ENCODE measurements at regions not wholly inside any gene's neighbourhood (a gene's known extent, or its start where the extent isn't known, plus 50 kb on each side); places are given as distances from the start of the nearest gene placed in this dataset.

DNA sequence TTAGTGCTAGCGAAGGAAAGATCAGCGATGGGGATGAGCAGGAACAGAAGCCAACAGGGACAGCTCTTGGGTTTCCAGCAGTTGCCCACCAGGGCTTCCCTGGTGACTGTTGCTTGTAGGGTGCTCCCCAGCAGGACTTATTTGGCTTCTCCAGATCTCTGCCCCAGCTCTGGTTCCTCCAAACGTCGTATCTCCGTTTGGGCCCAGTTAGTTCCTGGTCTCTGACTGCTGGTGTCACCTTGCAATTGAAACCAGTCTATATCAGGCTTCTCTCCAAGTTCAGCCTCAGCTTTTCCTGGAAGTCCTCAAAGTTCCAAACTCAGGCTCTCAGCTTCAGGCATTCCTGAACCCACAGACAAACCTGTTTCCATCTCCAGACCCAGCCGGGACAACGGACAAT, 70.8 kb upstream of the NXT1 start:
- no peak for DNase-seq

DNA sequence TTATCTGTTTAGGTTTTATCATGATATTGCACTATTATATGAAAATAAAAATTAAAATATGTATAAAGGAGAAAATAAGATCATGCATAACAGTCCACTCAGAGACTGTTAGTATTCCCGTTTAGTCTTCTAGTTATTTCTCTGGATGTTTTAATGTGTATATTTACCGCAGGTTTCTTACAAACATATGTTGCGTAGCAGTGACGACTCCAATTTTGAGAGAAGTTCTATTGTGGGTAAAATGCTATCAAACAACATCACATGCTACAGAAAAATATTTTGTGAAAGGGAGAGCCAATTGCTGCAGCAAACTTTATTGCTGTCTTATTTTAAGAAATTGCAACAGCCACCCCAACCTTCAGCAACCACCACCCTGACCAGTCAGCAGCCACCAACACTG, 72.4 kb upstream of the NXT1 start:
- no peak for DNase-seq

DNA sequence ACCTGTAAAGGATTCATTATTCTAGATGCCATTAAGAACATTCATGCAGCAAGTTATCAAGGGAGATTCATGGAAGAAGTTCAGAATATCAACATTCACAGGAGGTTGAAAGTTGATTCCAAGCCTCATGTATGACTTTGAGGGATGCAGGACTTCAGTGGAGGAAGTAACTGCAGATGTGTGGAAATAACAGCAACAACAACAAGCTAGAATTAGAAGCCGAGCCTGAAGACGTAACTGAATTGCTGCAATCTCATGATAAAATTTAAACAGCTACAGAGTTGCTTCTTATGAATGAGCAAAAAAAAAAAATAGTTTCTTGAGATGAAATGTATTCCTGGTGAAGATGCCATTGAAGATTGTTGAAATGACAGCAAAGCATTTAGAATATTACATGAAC, 73.3 kb upstream of the NXT1 start:
- no peak for DNase-seq

DNA sequence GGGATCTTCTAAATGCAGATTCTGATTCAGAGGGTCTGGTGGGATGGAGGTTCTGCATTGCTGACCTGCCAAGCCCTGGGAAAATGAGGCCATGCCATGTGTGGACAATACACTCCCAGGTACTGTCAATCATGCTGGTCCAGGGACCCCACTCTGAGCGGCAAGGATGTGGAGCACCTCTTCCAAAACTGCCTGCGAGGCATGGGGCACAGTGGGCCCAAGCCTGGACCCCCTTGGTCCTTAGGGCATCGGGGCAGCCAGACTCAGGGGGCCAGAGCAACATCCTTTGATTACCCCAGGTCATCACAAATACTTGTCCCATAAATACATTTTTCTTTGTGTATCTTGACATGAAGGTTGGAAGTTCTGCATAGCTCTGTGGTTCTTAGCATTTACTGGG, 76.8 kb upstream of the NXT1 start:
- DNase-seq, result no peak

DNA sequence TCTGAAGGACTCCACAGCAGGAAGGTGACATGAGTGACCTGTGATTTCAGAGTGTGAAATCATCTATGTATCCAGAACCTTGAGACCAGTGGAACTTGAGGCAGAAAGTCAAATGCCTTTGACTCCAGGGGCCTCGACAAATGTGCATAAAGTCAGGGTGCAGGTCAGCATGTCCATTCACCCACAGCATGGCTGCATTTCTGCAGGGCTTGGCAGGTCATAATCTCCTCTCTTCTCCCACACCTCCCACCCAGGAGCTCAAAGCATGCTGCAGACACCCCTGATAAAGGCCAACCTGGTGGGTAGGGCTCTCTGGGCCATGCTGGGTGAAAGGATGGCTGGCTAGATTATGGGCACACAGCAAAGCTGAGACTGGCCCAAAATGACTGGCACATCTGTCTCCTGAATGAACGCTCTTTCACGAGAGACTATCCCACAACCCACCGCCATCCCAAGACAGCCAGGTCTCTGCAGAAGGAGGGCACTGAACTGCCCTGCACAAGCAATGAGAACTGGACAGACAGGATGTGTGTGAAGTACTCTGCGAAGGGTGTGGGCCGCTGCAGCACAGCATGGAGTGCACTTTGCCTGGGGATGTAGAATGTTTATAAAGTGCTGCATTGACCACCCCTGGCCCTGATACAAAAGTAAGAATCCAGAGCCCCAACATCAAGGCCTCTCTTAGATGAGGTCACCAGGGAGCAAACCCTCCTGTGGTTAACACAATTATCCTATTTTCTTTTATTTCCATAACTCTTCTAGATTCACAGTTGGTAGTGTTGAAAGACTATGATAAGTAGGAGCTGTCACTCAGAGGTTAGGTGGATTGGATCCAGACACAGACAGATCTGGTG, 78.2 kb upstream of the NXT1 start:
- no peak for DNase-seq

DNA sequence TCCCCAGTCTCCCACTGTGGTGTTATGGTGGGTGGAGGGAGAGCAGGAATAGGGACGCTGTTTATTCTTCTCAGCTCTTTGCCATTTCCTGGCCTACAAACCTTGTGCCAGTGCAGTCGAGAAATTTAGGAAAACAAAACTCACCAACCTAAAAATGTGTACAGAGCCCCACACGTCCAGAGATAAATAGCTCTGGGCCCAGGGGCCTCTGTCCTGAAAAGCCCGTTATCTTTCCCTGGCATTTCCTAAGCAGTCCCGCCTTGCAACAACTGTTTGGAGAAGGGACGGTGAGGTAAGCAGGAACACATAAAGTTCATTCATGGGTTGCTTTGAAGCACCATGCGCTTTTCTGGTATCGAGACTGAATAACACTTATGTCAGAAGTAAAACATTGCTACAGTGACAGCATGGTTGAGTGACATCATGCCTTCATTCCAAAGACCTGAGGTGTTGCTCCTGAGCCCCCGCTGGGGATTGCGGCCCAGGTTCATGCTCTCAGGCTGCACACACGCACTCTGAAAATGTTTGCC, 80.1 kb upstream of the NXT1 start:
- DNase-seq, result no peak

DNA sequence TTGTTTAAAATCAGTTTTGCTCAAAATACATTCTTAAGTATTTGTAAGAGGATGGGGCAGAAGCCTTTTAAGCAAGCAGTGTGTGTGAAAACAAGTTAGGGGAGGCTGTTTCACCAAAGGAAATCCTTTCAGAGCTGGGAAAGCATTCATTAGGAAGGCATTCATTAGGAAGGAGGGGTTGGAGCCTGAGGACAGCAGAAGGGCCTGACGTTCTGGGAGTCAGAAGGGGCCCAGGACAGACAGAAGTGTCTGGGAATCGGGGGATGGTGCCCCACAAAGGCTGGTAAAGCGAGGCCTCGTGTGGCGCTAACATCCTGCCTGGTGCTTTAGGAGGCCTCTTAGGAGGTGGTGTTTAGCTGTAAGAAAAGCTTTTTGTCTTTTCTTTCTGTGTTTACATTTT, 80.6 kb upstream of the NXT1 start:
- DNase-seq, result no peak

DNA sequence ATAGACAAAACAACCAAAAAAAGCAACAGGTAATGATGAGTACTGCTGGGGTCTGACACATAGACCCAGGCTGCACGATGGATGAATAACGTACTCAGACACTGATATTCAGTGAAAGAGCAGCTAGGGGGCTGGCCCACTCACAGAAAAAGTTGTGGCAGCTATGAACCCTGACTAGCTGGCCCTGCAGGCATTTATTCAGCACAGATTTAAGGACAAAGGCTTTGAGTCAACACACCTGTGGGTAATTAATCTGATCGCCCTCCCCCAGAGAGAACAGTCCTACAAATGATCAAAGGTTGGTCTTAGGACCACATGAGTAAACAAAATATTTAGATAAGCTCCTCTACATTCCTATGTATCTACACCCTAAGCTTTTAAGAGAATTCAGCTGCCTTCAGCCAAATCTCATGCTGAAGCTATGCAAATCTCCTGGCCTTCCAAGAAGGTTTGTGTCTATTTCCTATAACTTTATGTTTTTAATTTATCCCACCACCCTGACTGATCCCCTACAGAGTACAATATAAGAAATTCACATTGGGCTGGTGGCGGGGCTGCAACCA, 81.7 kb upstream of the NXT1 start:
- no peak for DNase-seq

DNA sequence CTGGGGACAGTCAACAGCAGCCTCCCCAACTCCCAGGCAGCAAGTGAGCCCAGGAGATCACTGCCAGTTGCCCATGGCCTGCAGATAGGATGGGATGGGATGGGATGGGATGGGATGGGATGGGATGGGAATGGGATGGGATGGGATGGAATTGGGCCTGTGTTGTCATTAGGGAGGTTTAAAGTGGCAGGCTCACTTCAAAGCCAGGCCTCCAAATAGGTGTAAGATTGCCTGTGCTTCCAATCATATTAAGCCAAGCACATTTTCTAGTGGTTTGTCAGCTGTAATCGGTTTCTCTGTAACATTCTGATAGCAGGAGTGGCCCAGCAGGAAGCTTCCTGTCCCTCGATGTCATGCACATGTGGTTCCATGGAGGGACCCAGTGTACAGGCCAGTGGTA, 82.7 kb upstream of the NXT1 start:
- DNase-seq, result no peak

DNA sequence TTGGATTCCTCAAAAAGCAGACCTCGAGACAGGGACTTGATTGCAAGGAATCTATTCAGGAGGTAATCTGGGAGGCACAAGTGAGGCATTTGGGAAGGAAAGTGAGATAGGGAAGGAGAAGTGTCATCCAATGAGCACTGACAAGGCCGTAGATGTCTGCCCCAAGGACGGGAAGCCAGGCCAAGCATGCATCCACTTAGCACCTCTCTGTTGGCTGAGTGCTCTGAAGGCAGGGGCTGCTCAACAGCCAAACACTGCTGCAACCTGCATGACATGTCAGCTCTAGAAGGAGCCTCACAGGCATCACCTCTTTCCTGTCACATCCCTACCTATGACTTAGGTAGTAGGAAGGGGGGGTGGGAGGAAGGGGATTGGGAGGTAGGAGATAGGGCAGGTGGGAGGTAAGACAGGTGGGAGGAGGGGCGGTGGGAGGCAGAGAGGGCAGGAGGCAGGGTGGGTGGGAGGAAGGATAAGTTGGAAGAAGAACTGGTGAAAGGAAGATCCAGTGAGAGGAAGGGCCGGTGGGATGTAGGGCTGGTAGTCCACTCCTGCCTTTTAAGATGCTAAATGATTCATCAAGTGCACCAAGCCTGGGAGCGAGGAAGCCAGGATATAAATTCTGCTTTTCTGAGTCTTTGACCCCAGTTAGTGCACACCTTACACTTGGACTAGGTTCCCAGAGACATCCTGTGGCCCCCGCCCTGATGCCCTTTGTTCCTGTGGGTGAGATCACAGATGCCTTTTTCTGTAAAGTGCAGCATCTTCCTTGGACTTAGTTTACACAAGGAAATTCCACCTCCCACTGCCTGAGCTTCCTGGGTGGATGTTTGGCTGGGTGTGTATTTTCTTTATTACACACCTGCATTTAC, 83.8 kb upstream of the NXT1 start:
- no peak for DNase-seq

DNA sequence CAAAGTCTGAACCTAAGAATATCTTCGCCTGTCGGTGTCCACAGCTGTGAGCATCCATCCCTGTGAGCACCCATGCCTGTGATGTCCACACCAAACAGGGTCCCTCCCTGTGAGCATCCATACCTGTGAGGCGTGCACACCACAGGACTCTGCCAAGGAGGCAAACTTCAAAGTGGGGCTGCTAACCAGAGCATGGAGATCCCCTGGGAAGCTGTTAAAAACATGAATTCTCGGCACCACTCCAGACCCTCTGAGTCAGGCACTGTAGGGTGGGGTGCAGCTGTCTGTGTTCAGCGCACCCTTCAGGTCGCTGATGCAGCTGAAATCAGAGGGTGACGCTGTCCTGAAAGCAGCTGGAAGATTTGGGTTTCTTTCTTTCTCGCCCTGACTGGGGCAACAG, 85.4 kb upstream of the NXT1 start:
- no peak for DNase-seq

DNA sequence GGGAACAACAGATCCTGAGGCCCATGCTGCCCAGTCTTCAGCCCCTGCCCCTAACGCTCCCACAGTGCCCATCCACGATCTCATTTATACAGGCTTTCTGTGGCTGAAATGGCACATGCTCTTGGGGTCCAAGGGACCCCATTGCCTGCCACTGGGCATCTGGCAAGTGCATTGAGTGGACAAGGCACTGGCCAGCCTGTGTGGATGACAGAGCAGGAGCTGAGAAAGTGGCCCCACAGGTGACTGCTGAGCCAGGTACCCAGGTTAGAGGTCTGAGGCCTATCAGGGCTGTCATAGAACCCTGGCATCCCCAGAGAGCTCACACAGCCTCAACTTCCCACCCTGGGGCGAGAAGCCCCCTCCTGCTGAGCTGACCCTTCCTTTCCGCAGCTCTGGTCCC, 86.0 kb upstream of the NXT1 start:
- no peak for DNase-seq

DNA sequence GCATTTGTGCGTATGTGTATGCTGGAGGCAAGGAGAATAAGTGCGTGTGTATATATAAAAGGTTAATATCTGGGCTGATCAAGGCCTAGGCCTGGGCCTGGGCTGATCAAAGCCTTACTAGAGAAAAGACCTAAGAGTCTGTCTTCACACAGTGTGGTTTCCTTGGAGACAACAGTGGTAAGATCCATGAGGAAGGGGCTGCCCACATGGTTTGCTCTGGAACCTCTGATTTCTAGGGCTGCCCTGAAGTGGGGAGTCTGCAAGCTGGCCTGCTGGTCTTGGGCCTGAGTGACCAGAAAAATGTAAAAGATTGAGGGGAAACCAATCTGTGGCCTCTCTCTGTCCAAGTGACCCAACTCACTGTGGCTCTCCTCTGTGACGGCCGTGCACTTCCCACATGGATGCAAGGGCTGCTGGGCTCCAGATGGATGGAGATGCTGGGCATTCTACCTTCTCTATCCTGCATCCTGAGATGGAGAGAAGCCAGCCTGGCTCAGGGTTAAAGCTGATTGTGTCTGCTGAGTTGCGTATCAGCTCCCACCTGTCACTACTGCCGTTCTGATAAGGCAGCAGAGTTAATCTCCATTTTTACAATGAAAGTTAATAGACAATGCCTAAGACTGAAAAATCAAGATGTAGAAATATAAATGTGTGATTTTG, 90.3 kb upstream of the NXT1 start:
- DNase-seq, result no peak

DNA sequence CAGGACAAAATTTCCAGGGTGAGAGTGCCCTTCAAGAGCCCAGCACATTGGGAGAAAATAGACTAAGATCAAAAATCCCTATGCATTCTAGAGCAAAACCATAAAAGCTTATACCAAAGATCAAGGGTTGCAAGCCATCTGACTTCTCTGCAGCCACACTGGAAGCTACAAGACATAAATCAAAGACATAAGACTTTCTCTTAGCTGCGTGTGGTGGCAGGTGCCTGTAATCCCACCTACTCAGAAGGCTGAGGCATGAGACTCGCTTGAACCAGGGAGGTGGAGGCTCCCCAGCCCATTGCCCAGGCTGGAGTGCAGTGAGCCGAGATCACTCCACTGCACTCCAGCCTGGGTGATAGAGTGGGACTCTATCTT, 91.9 kb upstream of the NXT1 start:
- no peak for DNase-seq

DNA sequence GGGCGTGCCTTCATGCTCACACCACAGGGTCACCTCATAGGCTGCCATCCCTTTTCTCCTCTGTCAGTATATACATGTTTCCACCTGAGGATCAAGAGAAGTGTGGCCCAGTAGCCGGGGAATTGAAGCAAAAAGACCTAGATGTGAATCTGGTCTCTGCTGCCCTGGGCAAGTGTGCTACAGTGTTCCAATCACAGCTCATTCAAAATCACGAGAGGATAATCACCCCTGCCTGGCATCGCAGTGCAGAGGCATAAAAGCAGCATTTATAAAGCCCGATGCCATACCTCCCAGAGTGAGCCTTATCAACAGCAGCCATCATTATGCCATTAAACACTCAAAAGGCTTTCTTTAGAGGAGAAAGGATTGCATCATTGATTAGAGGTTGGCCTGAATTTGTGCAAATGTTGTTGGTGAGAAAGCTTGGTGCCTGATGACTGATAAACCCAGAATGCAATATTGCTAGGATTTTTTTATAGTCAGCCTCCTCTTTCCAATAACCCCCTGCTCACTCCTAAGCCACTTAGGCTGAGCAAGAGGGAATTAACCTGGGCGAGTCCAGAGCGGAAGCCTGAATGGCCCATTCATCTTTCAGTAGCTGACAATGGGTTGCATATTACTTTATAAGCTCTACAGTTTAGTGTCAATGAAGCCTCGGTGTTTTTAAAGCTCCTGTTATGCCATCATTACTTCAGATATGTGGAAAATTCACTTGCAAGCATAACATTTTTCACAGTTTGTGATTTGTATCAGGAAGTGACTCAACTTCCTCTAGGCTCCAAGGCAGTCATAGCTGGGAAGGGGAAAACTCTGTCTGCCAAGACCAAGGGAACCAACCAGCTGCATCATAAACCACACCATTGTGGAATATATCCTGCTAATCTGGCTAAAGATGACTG, 92.5 kb upstream of the NXT1 start:
- DNase-seq, result no peak

DNA sequence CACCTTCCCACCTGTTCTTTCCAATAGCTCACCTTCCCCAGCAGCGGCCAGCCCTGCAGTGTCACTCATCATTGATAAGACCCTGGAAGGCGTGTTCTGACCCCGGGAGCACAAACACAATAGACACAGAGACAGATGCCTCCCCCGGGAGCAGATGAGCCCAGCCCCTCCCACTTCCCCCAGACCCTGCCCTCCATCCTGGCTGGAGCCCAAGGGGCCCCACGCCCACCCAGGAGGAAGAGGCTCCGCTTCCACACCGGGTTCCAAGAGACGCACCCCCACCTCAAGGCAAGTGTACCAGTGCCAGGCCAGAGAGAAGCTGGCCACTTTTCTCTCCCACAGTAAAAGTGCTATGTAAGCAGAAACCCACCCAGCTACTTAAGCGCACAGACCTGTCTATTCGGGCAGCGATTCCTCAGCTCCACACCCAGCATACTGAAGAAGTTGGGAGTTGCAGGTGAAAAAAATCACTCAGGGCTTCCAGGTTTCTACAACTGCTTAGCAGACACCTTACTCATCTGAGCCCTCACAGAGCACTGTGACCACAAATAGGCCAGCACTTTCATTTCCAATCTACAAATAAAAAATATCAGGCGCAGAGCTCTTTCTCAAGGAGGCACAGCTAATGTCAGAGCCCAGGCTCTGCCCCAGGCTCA, 93.4 kb upstream of the NXT1 start:
- DNase-seq, result no peak

DNA sequence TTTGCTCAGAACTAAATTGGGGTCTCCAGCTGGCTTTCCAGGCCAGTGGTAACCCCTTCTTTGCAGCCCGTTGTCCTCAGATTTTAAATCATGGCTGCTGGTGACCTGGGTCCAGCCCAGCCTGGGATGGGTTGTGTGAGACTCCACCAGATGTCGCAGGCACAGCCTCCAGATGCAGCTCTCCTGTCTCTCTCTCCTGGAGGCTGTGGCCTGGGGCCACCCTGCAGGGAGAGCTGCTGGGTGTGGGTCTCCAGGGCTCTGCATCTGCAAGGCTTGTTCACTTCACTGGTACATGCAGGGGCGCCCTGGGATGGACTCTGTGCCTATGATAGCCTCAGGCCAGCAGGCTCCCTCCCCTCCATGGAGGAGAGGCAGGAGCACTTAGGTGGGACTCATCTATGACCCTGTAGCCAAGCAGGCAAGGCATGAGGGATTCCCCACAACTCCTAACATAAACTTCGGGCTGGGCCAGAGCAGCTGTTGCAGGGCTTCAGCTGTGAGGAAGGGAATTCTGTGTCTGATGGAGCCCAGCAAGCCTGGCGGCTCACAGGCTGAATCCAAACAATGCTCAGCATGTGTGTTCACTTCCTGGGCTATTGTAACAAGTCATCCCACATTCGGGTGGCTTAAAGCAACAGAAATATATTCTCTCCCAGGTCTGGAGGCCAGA, 94.7 kb upstream of the NXT1 start:
- peak; percentile 43 for DNase-seq

DNA sequence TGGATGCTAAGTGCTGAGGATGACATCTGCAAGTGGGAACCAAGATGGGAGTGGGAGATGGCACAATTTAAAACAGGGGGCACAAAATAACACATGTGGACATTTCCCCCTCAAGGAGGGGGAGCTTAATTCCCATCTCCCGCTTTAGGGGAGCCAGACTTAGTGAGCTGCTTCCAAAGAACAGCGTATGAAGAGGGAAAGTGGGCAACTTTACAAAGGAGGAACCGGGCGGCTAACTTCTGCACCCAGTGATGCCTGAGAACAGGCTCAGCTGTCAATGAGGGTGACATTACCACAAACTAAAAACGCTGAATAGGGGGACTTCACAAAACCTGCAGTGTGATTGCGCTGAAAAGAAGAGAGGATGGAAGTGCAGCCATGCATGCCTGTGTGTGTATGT, 95.5 kb upstream of the NXT1 start:
- no peak for DNase-seq

DNA sequence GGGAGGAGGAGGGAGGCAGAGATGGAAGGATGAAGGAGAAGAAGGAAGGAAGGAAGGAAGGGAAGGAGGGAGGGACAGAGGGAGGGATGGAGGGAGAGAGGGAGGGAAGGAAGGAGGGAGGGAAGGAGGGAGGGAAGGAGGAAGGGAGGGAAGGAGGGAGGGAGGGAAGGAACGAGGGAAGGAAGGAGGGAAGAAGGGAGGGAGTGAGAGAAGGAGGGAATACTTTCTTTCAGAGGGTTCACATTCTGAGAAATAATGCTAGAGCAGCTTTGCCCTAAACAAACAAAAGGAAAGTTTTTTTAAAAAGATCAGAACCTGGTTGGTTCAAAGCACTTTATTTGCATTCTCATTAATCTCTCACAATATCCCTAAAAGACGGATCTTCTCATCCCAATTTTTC, 96.1 kb upstream of the NXT1 start:
- no peak for DNase-seq

DNA sequence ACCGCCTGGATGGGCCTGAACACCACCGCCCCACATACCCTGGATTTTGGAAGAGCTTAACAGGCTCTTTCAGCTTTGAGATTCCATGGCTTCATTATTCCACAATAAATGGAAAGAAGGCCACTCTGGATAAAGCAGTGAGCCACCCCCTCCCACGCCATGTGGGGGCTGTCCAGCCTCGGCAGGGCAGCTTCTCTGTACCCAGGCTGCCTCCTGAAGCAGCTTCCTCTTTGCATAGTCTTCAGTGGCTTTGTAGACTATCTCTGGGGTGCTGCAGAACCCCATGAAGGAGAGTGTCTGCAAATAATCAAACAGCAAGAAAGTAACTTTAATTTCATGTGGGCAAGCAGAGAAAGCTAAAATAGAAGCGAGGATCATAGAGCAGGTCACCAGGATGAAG, 96.6 kb upstream of the NXT1 start:
- DNase-seq, result no peak

Measured in muscle of arm (tissue), 1 donor.